Fibroblast of skin of abdomen (primary cell): ENCODE measurements at regions not wholly inside any gene's neighbourhood (a gene's known extent, or its start where the extent isn't known, plus 50 kb on each side); places are given as distances from the start of the nearest gene placed in this dataset.
"Not testable (repeated sequence)": the region's sequence is repeated elsewhere in the genome, so short reads cannot be mapped to it uniquely, and the experiment has no call there.

Experiments used
- DNase-seq: peaks from one replicate; pipeline ENCODE4 v3.0.0-alpha.2; 2013

DNA sequence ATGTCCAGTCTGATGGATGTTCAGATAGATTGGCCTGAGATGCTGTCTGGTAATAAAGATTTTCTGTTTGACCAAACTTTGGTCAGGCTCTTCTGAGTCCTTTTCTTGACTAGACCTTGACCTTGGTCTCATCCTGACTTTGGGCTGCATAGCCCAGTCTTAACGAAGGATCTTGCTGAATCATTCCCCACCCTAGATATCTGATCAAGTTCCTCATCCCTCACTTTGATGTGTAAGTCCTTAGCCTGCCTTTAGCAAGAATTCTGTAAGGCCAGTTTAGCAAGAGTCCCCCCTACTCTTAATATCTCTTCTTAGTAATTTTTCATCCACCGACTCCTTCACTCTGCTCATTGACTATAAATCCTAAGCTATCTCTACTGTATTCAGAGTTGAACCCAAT lies 244.4 kb upstream of the JADE1 start:
- DNase-seq = no peak

DNA sequence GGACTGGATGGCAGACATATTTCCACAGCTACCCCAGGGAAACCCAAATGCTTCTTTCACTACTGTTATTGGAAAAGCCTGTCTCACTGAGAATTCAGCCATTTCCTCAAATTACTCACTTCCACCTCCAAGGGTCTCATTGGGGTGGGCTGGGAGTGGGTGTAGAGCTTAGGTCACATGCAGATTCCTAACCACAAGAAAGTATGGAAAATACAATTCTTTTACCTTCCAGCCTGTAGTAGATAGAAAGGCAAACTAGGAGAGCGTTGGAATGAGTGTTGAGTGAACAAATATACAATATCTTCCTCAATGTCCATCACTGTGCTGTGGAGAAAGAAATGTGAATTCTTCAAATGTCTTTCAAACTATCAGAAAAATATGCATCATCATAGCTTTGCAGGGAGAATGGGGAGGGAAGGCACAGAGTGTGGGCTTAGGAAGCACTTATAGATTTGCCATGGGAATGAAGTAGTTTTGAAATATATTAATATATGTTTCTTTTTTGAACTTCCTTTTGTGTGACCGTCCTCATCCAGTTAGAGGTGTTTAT lies 245.3 kb upstream of the JADE1 start:
- peak; percentile 50 for DNase-seq

GRCh38 chr4:128560754-128561495 lies 248.6 kb upstream of the JADE1 start:
- DNase-seq = no peak

DNA sequence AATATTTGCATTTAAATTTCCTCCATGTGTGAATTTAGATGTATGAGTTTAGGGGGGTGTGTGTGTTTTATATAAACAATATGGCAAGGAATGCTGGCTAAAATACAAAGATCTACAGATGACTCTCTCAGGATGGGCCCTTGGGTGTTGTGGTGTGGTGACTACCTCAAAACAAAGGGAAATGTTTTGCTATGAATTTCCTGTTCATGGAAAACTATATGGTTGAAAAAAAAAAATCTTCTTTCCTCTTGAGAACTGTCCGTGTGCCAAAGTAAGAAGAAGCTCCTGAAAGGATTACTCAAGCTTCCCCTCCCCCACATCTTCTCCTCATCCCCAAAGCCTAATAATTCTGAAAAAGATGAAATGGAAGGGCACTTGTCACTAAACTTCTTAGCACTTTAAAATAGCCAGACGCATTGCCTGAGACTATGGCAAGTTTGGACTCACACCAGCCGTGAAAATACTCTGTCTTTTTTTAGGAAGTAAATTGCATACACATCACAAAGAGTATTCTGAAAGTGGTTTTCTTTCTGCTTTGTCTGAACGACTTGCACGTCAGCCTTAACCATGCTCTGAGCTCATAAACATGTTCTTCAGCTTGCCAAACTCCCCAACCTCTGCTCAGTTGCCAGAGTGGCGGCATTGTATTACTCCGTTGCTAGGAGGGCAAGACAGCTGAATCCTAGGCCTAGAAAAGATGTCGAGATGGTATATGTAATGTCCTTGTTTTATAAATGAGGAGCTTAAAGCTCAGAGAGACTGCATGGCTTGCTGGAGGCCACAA lies 250.4 kb upstream of the JADE1 start:
- peak; percentile 66 for DNase-seq

GRCh38 chr4:128556756-128557155 lies 252.7 kb upstream of the JADE1 start:
- DNase-seq = no peak

DNA sequence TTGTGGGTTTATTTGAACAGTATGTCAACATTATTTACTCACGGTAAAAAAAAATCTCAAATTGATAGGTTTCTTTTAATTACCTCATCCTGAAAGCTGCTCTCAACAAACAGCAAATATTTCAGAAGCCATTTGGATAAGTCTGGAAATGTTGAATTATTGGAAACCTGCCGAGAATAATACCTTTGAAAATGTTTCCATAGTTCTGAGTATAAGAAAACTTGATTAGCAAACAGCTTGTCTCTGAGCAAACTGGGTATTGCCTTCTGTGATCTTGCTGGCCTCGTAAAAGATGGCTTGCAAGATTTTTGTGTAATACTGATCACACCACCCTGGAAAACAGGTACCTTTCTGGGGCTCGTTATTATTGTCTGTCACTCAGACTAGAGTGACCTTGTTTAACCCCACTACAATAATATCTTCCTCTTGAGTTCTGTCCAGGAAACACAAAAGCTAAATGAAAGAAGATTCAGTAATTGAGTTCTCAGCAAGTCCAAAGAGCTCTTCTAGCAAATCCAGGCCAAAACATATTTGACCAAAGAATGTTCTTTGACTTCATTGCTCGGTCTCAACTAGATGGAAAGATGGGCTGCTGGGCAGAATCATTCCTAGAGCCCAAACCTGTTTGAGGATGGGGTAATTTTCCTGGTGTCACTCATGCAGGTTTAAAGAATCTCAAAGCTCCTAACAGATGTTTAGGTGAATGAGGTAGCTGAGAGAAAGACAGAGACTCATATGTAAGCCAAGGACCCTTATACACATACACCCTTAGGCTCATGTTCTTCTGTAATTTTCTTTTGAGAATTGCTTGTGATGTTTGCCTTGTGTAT lies 255.6 kb upstream of the JADE1 start:
- DNase-seq = no peak

- no peak for DNase-seq
Measured at GRCh38 chr4:128552586-128552907, 257.0 kb upstream of the JADE1 start.

DNA sequence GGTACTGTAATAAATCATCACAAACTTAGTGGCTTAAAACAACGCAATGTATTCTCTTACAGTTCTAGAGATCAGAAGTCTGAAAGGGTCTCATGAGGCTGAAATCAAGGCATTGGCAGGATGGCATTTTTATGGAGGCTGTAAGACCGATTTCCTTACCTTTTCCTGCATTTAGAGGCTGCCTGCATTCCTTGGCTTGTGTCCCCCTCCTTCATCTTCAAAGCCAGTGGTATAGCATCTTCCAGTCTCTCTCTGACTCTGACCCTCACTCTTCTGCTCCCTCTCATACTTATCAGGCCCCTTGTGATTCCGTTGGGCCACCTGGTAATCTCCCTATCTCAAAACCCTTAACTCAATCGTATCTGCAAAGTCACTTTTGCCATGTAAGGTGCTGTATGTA lies 258.2 kb upstream of the JADE1 start:
- no peak for DNase-seq

- DNase-seq = no peak
Measured at GRCh38 chr4:128550060-128550459, 259.4 kb upstream of the JADE1 start.

DNA sequence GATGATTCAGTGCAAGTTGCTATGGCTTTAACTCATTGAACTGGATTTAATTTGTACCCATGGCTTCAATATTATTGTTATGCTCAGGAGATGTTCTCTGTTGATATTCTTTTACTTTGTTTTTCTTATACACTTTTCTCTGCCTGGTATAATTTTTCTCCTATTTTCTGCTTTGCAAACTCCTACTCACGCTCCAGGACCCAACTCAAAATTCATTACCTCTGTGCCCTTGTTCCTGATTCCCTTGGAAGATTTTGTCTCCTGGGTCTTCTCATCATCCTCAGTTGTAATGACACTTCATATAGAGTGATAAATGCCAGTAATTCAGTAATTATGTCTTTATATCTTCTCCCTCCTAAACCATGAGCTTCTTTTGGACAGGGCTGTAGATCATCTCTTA lies 259.9 kb upstream of the JADE1 start:
- DNase-seq = no peak

DNA sequence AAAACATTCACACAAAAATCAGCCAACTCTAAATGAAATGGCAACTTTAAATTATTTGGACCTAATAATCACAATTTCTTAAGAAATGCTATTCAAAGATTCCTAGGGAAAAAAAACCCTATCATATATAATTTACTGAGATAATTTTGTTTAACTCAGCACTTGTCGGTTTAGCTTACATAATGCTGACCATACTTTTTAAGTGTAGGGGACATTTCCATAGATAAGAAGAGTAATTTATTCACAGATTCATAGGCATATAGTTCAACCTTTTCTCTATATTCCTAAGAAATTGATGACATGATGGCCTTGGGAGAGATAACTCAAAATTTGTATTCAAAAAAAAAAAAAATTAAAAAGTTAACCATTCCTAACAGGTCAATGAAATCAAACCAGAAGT lies 260.8 kb upstream of the PGRMC2 start:
- DNase-seq = no peak

DNA sequence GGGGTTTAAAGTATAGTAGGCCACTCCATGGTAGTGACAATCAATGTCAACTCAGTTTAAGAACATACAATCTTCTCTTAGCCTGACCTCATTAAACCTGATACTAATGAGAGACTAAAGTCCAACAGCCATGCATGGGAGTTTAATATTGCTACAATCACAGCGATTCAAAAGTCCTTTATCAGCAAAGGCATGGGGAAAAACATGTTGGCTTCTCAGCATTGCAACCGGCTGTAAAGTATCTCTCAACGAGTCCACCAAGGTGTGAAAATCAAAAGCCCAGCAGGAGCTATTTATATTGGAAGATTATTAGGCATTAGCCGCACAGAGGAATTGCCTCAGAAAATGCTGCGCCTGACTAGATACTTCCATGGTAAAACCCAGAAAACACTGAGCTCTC lies 256.7 kb upstream of the PGRMC2 start:
- DNase-seq = no peak

DNA sequence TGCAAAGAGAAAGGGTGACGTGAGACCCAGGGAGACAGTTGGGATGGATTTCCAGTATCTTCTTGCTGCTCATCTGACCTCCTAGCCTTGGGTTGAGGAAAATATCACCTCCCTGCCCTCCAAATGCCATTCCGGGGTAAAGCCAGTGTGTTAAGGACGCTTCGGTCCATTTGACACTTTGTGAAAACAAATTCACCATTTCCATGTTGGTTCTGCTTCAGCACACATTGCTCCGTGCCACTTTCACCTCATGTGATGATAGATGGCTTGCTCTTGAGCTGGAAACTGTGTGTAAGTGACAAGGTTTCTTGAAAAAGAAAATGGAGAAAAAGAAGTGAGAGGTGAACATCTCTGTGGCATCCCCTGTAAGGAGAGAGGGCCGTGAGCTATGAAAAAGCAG lies 256.1 kb upstream of the PGRMC2 start:
- no peak for DNase-seq

DNA sequence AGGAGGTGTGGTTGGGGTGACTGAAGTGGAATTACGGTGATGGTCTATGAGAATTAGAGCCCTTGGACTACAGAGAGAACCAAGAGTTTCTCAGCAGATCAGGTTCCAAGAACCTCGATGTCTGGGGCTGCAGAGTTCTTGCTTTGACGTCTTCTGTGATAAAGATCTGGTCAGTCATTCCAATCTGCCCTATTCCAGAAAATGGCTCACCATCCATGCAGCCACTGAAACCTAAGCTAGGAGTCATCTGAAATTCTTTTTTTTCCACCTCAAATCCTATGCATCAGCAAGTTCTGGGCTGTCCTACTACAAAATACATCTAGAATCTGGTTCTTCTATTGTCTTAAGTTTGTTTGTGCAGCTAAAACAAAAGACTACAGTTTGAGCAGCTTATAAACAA lies 254.4 kb upstream of the PGRMC2 start:
- no peak for DNase-seq

GRCh38 chr4:128540122-128540521 lies 252.5 kb upstream of the PGRMC2 start:
- DNase-seq = no peak

DNA sequence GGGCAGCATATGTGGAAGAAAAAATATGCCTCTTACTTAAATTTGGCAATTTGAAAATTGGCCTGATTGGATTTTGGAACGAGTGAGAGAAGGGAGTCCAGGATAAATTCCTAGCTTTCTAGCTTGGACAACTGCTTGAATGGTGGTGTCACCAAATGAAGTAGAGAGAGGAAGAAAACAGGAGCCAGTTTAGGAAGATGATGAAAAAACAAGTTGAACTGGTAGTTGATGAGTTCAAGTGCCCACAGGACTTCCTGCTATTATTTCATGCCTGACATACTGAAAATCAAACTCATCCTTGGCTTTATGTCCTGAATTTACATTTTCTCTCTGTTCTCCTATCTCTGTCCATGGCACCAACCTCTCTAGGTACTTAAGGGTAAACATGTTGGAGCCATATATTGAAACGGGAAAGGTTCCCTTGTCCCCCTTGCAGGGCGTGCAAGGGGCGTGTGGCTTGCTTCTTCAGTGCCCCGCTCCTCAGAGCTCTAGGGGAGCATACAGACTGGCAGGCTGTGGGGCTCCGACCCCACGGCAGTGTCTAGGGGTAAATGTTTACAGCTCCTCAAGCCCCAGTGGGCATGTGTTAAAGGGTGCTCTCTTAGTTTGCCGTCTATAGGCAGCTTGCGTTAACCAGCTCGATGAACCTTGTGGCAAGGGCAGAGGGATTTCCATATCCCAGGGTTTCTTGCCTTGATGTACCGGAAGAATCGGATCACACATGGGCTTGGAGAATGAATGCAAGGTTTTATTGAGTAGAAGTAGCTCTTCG lies 250.7 kb upstream of the PGRMC2 start:
- DNase-seq = no peak

DNA sequence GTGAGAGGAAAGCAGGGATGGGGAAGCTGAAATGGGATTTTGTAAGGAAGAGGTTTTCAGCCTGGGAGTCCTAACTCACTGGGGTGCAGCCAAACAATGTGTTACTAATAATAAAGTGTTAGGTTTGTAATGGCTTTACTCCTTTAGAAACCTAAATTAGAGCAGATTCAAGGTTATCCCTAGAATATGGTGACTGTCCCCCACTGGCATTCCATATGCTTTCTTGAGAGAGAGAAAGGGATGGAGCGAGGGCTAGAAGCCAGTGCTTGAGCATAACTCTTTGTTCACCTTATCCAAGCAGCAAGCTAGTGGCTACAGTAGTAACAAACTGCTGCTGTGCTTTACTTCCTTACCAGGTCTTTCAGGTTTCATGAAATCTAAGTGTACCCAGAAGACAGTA lies 249.1 kb upstream of the PGRMC2 start:
- no peak for DNase-seq

DNA sequence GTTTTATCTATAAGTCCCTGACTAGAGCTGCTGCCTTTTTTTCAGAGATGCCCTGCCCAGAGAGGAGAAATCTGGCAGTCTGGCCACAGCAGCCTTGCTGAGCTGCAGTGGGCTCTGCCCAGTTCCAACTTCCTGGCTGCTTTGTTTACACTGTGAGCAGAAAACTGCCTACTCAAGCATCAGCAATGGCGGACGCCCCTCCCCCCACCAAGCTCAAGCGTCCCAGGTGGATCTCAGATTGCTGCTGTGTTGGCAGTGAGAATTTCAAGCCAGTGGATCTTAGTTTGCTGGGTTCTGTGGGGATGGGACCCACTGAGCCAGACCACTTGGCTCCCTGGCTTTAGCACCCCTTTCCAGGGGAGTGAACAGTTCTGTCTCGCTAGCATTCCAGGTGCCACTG lies 247.9 kb upstream of the PGRMC2 start:
- DNase-seq = not testable (repeated sequence)

DNA sequence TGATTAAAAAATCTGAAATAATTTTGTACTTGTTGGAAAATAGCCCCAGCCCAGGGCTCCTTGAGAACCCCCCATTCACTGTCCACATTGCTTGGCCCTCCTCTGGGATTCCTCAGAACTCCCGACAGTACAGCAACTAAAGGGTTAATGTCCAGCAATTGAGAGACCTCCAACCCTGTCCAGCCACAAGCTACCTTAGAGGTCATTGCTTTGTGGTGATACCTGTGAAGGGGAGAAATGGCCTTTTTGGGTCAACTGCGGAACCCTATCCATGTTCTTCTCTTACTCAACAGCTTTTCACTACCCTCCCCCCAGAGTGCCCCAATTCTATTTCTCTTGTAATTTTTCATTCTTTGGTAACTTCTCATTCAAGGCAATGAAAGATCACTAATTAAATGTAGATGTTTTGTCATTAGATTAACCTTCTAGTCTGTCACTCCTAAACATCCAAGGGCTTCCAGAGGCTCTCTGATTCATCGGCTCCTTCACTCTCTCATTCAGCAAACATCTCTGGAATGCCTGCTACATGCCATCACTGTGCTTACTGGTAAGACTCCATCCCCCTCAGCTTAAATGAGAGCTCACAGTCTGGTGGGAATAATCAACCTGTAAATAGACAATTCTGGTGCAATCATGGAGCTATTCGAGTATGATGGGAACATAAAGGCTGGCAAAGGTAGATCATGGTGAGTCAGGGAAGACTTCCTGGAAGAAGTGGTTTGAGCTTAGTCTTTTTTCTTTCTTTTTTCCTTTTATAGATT lies 241.4 kb upstream of the PGRMC2 start:
- DNase-seq = peak; percentile 100

DNA sequence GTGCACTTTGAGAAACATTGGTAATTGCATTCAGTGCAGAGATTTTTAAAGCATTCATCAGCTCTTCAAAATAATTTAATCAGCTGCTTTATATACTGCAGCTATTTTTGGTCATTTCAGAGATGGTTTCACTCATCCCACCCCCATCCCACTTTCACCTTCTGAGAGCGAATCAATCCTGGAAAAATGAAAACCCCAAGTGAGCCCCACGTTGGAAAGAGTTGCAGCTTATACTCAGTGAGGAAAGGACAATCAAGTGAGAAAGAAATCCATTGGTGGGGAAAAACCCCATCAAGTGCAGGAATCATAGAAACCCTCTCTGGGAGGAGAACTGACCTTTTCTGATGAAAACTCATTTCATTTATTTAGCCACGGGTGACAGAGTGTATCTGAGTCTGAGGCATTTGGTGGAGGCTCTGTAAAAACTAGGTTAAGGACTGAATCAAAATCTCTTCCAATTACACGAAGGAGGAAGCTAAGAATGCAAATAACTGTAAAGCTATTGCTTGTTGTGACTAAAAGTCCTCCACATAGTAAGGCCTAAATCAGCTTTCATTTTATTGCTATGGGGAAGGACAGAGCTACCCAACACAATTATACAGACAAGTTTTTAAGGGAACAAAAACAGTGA lies 240.4 kb upstream of the PGRMC2 start:
- DNase-seq = peak; percentile 59

DNA sequence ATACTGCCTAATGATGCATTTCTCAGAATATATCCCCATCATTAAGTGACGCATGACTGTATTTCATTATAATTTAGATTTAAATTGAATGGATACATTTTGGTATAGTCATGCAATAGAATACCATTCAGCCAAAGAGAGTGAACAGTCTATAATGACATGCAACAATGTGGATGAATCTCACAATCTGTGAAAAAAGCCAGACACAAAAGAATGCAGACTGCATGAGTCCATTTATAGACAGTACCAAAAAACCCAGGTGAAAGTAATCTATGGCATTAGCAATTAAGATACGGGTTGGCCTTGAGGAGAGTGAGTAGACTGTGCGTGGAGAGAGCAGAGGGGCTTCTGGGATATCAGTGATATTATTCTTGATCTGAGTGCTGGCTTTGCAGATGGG lies 239.7 kb upstream of the PGRMC2 start:
- DNase-seq = peak; percentile 91
